GM23338 (cell line): ENCODE measurements at regions not wholly inside any gene's neighbourhood (a gene's known extent, or its start where the extent isn't known, plus 50 kb on each side); places are given as distances from the start of the nearest gene placed in this dataset.

Experiments
- ATAC-seq: fragments of 200-7000 bp; cut with Tn5 transposase; 3 replicates; pipeline ENCODE4 v1.9.1; 2020
- DNase-seq: peaks from one replicate; pipeline ENCODE4 v3.0.0-alpha.2; 2015; ENCODE audit warnings: low spot score
- H2AFZ ChIP-seq: fragments of 200-600 bp; sonication (generic); 2 replicates; pipeline ENCODE4 v1.8.0; 2016; ENCODE audit warnings: antibody characterized with exemption, mild to moderate bottlenecking, moderate library complexity
- H3F3A ChIP-seq: fragments of 200-600 bp; sonication (generic); replicated peaks from 2 replicates; pipeline ENCODE4 v1.8.0; 2017; ENCODE audit warnings: antibody characterized with exemption, mixed run types, low read depth
- H3K27ac ChIP-seq: fragments of 200-600 bp; sonication (generic); 2 replicates; pipeline ENCODE4 v1.6.1; 2016; ENCODE audit warnings: low read depth
- H3K27me3 ChIP-seq: fragments of 200-600 bp; sonication (generic); 2 replicates; pipeline ENCODE4 v1.8.0; 2016; ENCODE audit warnings: mild to moderate bottlenecking, mixed run types, moderate library complexity; ENCODE audit not compliant: insufficient read depth
- H3K36me3 ChIP-seq: fragments of 200-600 bp; sonication (generic); 2 replicates; pipeline ENCODE4 v1.8.0; 2016; ENCODE audit warnings: mild to moderate bottlenecking; ENCODE audit not compliant: insufficient read depth
- H3K4me1 ChIP-seq: fragments of 200-600 bp; sonication (generic); 2 replicates; pipeline ENCODE4 v1.8.0; 2016; ENCODE audit warnings: mild to moderate bottlenecking, moderate library complexity; ENCODE audit not compliant: insufficient read depth
- H3K4me2 ChIP-seq: fragments of 200-600 bp; sonication (generic); 2 replicates; pipeline ENCODE4 v1.7.1; 2017; ENCODE audit warnings: mixed run types
- H3K4me3 ChIP-seq: fragments of 200-600 bp; sonication (generic); 2 replicates; pipeline ENCODE4 v1.6.1; 2016; ENCODE audit warnings: mixed run types
- H3K79me2 ChIP-seq: fragments of 200-600 bp; sonication (generic); replicated peaks from 2 replicates; pipeline ENCODE4 v1.8.0; 2017; ENCODE audit warnings: mild to moderate bottlenecking; ENCODE audit not compliant: insufficient read depth
- H3K9me2 ChIP-seq: fragments of 200-600 bp; sonication (generic); 2 replicates; pipeline ENCODE4 v1.8.0; 2017; ENCODE audit not compliant: insufficient read depth
- H4K20me1 ChIP-seq: fragments of 200-600 bp; sonication (generic); replicated peaks from 2 replicates; pipeline ENCODE4 v1.8.0; 2017; ENCODE audit warnings: mild to moderate bottlenecking; ENCODE audit not compliant: insufficient read depth
- H3K27ac Mint-ChIP-seq: 2 replicates; pipeline ENCODE4 v1.8.0; 2020; ENCODE audit warnings: inconsistent platforms, mild to moderate bottlenecking, moderate library complexity, mixed read lengths
- H3K27me3 Mint-ChIP-seq: 3 replicates; pipeline ENCODE4 v1.8.0; 2022; ENCODE audit warnings: low read depth, mild to moderate bottlenecking, moderate library complexity, mixed read lengths, inconsistent platforms; ENCODE audit not compliant: insufficient read depth, poor library complexity
- H3K36me3 Mint-ChIP-seq: 3 replicates; pipeline ENCODE4 v1.8.0; 2021; ENCODE audit warnings: low read depth, mild to moderate bottlenecking, inconsistent platforms, moderate library complexity, mixed read lengths
- H3K4me1 Mint-ChIP-seq: 3 replicates; pipeline ENCODE4 v1.8.0; 2020; ENCODE audit warnings: mild to moderate bottlenecking, inconsistent platforms, mixed read lengths
- H3K4me3 Mint-ChIP-seq: 3 replicates; pipeline ENCODE4 v1.8.0; 2021; ENCODE audit warnings: moderate library complexity, mild to moderate bottlenecking, inconsistent platforms, mixed read lengths
- H3K9me3 Mint-ChIP-seq: 3 replicates; pipeline ENCODE4 v1.8.0; 2020; ENCODE audit warnings: moderate library complexity, mild to moderate bottlenecking, inconsistent platforms, mixed read lengths
- CTCF ChIP-seq, 2 experiments: fragments of 200-600 bp in 1 of 2; sonication (generic) in 1 of 2; conservative IDR thresholded peaks; 2 replicates each; pipeline versions ENCODE4 v1.5.1 to v1.6.1; 2016 to 2017; ENCODE audit warnings: antibody characterized with exemption in 2 of 2, low read depth in 2 of 2, mild to moderate bottlenecking in 2 of 2, moderate library complexity in 1 of 2
- EZH2 ChIP-seq: fragments of 200-600 bp; sonication (generic); IDR thresholded peaks from one replicate; pipeline ENCODE4 v1.8.0; 2017; ENCODE audit warnings: antibody characterized with exemption, mild to moderate bottlenecking, low read depth; ENCODE audit not compliant: unreplicated experiment
- EZH2phosphoT487 ChIP-seq: fragments of 200-600 bp; sonication (generic); IDR thresholded peaks from one replicate; pipeline ENCODE4 v1.8.1; 2018; ENCODE audit warnings: antibody characterized with exemption; ENCODE audit not compliant: unreplicated experiment
- JUNB ChIP-seq: IDR thresholded peaks from one replicate; pipeline ENCODE4 v1.6.1; 2016; ENCODE audit warnings: antibody characterized with exemption; ENCODE audit not compliant: unreplicated experiment
- NANOG ChIP-seq: IDR thresholded peaks from 2 replicates; pipeline ENCODE4 v1.6.1; 2016; ENCODE audit warnings: antibody characterized with exemption, borderline replicate concordance
- ZNF462 ChIP-seq: fragments of 250-450 bp; sonication (Bioruptor Pico); IDR thresholded peaks from 2 replicates; pipeline ENCODE4 v1.5.0; 2020; ENCODE audit warnings: mild to moderate bottlenecking, moderate library complexity

DNA sequence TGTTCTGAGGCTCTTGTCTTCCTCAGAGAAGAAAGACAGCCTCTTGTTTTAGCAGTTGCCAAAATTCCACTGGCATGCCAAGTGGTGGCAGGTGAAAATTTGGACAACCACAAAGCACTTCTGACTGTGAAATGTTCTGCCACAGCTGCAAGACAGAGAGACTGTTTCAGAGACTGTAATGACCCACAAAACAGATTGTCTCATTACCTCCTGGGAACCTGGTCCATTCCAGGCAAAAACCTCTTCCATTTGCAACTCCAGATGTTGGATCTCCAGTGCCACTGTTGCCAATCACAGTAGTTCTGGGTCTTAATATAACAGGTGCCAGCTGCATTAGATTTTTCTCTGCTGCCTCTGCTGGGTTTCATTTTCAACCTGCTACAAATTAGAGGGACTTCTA is 911.5 kb downstream of the UQCRFS1 start:
- Histone ChIP-seq H3F3A (no peaks in the 10 kb centered on the region), H3K4me3 (no peak overlapping the region), H2AFZ (no peak overlapping the region), H3K4me1 (peaks cover 4% of the 10 kb centered on the region; the same call in 1 of the 2 replicates), H3K36me3 (no peaks in the 10 kb centered on the region), H4K20me1 (no peaks in the 10 kb centered on the region), H3K27ac (no peak overlapping the region), H3K27me3 (no peaks in the 10 kb centered on the region), H3K9me2 (peaks cover 11% of the 10 kb centered on the region; the same call in 1 of the 2 replicates), H3K4me2 (no peak overlapping the region), H3K79me2 (no peaks in the 10 kb centered on the region)
- DNase-seq (no peak), ATAC-seq (no peak)
- Mint-ChIP-seq H3K27ac (no peak overlapping the region), H3K4me3 (no peak overlapping the region), H3K36me3 (no peaks in the 10 kb centered on the region), H3K27me3 (peaks cover 4% of the 10 kb centered on the region), H3K9me3 (peaks cover 2% of the 10 kb centered on the region; the same call in 1 of the 3 replicates), H3K4me1 (peaks cover 14% of the 10 kb centered on the region)
- TF ChIP-seq EZH2 = no peak

DNA sequence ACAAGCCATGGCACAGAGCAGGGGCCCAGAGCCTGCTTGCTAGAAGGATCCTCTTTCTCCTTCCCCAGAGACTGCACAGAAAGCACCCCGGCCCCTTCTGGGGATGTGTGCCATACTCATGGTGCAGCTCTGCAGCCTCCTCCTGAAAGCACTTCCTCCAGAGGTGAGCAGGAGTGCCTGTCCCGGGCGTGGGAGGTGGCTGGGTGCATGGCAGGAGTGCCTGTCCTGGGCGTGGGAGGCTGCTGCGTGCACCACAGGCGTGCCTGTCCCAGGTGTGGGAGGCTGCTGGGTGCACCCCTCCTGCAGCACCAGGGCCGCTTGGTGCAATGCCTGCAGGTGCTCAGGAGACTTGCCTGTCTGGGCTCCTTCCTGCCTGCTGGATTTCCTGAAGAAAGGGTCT is 913.3 kb downstream of the UQCRFS1 start:
- Histone ChIP-seq H3K27ac (no peak overlapping the region), H4K20me1 (no peaks in the 10 kb centered on the region), H3K36me3 (no peaks in the 10 kb centered on the region), H3F3A (no peaks in the 10 kb centered on the region), H3K27me3 (no peaks in the 10 kb centered on the region), H3K79me2 (no peaks in the 10 kb centered on the region), H3K4me1 (peaks cover 4% of the 10 kb centered on the region; the same call in 1 of the 2 replicates), H3K4me3 (no peak overlapping the region), H3K9me2 (peaks cover 6% of the 10 kb centered on the region; the same call in 1 of the 2 replicates), H3K4me2 (no peak overlapping the region), H2AFZ (peak overlapping the region; percentile 43; the same call in 1 of the 2 replicates)
- ATAC-seq = peak; percentile 61
- Mint-ChIP-seq H3K9me3 (peaks cover 2% of the 10 kb centered on the region; the same call in 1 of the 3 replicates), H3K36me3 (no peaks in the 10 kb centered on the region), H3K4me3 (no peak overlapping the region), H3K27me3 (peaks cover 4% of the 10 kb centered on the region), H3K4me1 (peaks cover 14% of the 10 kb centered on the region), H3K27ac (no peak overlapping the region)
- no peak for DNase-seq
- no peak for TF ChIP-seq EZH2phosphoT487

- no peak for DNase-seq
- Mint-ChIP-seq H3K27ac (no peak overlapping the region), H3K4me1 (peaks cover 24% of the 10 kb centered on the region), H3K36me3 (no peaks in the 10 kb centered on the region), H3K4me3 (no peak overlapping the region), H3K9me3 (no peaks in the 10 kb centered on the region), H3K27me3 (peaks cover 5% of the 10 kb centered on the region)
- ATAC-seq = no peak
- Histone ChIP-seq H3K27ac (no peak overlapping the region), H3K36me3 (no peaks in the 10 kb centered on the region), H3K4me3 (no peak overlapping the region), H3K4me2 (no peak overlapping the region), H3K9me2 (peaks cover 5% of the 10 kb centered on the region; the same call in 1 of the 2 replicates), H3F3A (no peaks in the 10 kb centered on the region; the same call in 1 of the 2 replicates), H3K79me2 (no peaks in the 10 kb centered on the region), H3K27me3 (no peaks in the 10 kb centered on the region), H2AFZ (no peak overlapping the region), H4K20me1 (no peaks in the 10 kb centered on the region), H3K4me1 (peaks cover 17% of the 10 kb centered on the region)
- TF ChIP-seq ZNF462 (CRISPR knock-in tag) = no peak
- TF ChIP-seq NANOG = no peak
- TF ChIP-seq JUNB = no peak
- TF ChIP-seq CTCF (conservative IDR thresholded peaks at IDR 0.05; ENCODE audit: low read depth in 2 of 2) = no peak
Measured at GRCh38 chr19:28297586-28298157, 915.3 kb downstream of the UQCRFS1 start.
